Lower leg skin (tissue), 4 donors: ENCODE measurements at regions not wholly inside any gene's neighbourhood (a gene's known extent, or its start where the extent isn't known, plus 50 kb on each side); places are given as distances from the start of the nearest gene placed in this dataset.
"Not testable (repeated sequence)": the region's sequence is repeated elsewhere in the genome, so short reads cannot be mapped to it uniquely, and the experiment has no call there.

ENCODE experiments used
- DNase-seq, 2 donors: peaks; one replicate each; pipeline ENCODE4 v3.0.0-alpha.2; 2019; ENCODE audit warnings: low spot score in 2 of 2
- H3K4me3 ChIP-seq: fragments of 200-600 bp; sonication (generic); 2 replicates; pipeline ENCODE4 v1.5.1; 2017; ENCODE audit warnings: mild to moderate bottlenecking, low read depth; ENCODE audit not compliant: poor library complexity, severe bottlenecking
- CTCF ChIP-seq, 3 donors: fragments of 450-650 bp; IDR thresholded peaks; one replicate each; pipeline ENCODE4 v1.5.1; 2016; ENCODE audit warnings: antibody characterized with exemption in 3 of 3, mild to moderate bottlenecking in 3 of 3, moderate library complexity in 2 of 3
- POLR2A ChIP-seq, 2 donors: fragments of 450-650 bp; IDR thresholded peaks; one replicate each; pipeline ENCODE4 v1.6.1; 2016 to 2017; ENCODE audit warnings: antibody characterized with exemption in 2 of 2, mild to moderate bottlenecking in 1 of 2, moderate library complexity in 1 of 2
- WGBS, 2 donors: methylation state at CpG; one replicate each; pipeline ENCODE4 v1.1.5; 2018; 5-methylcytosine and 5-hydroxymethylcytosine counted together
- intact Hi-C: fragments of 100-400 bp; cut with DNase I; formaldehyde crosslinking; loops from one replicate; pipeline ENCODE4 v1.15.0; 2023; ENCODE audit warnings: low total_unique reads

DNA sequence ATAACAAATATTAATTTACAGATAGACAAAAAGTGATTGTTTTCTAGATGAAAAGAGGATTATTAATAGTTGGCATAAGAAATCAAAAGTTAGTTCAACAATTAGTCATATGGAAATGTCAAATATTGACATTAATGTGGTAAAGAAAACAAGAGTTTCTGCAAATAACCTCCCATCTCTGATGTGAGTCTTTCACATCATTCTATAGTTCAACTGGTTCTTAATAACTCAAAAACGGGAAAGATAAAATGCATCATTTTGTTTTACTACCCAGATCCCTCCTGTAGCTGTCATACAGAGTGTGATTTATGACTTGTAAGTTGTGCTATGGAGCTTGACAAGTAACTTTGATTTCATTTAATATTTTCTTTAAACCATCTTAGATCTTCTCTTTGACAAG lies 594.8 kb downstream of the ZWINT start:
- WGBS, 2 donors, result 25 to 40% methylated on average over 1 of the region's 1 CpG
- TF ChIP-seq POLR2A (IDR thresholded peaks at IDR 0.05) (no peak), CTCF (IDR thresholded peaks at IDR 0.05) (no peak)
- H3K4me3 ChIP-seq, result no peak overlapping the region
- intact Hi-C loops, result no loop called here
- no peak for DNase-seq

GRCh38 chr10:55750458-55750857 lies 610.6 kb downstream of the ZWINT start:
- TF ChIP-seq POLR2A (IDR thresholded peaks at IDR 0.05) (no peak), CTCF (IDR thresholded peaks at IDR 0.05) (no peak)
- H3K4me3 ChIP-seq, result no peak overlapping the region
- DNase-seq, result no peak
- WGBS, 2 donors, result 34 to 45% methylated on average over 2 of the region's 2 CpGs
- intact Hi-C loops, result no loop called here

DNA sequence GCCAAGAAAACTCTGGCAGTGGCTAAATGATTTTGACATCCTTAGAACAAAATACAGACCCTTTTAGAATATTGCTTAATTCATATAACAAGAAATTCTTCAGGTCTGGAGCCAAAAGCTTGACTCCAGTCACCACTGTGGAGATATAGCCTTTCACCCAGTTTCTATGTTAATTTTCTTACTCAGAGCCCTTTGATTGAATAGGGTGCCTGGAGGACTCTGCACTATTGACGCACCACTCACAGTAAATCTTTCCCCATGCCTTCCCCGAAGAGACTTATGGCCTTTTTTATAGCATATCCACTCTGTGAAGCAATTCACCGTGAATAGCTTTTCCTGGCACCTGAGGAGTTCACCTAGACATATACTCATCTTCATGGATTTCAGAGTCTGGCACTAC lies 613.8 kb downstream of the ZWINT start:
- no peak for DNase-seq
- WGBS, 2 donors, result 39 to 46% methylated on average over 3 of the region's 3 CpGs
- H3K4me3 ChIP-seq, result no peak overlapping the region
- TF ChIP-seq POLR2A (IDR thresholded peaks at IDR 0.05), result no peak
- TF ChIP-seq CTCF (IDR thresholded peaks at IDR 0.05), result no peak
- intact Hi-C loops, result no loop called here

GRCh38 chr10:55746002-55746401 lies 615.1 kb downstream of the ZWINT start:
- TF ChIP-seq POLR2A (IDR thresholded peaks at IDR 0.05) (no peak), CTCF (IDR thresholded peaks at IDR 0.05) (no peak)
- 70 to 77% methylated on average over 1 of the region's 1 CpG for WGBS, 2 donors
- intact Hi-C loops, result no loop called here
- DNase-seq, result no peak
- no peak overlapping the region for H3K4me3 ChIP-seq

DNA sequence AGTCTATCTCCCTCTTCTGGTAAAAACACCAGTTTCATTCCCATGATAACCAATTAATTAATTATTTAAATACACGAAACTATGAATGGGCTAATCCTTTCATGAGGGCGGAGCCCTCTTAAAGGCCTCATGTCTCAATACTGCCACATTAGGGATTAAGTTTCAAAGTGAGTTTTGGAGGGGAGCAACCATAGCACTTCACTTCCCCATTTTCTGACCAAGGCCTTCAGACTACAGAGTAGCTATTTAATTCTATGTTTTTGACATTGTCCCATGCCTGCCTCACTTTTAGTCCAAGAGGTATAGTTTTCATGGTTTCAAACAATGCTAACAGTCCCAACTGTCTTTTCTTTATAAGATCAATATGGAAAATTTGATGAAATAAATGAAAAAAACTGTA lies 618.6 kb downstream of the ZWINT start:
- H3K4me3 ChIP-seq, result no peak overlapping the region
- WGBS, 2 donors, result 66 to 75% methylated on average over 2 of the region's 2 CpGs
- intact Hi-C loops, result no loop called here
- TF ChIP-seq CTCF (IDR thresholded peaks at IDR 0.05) (no peak), POLR2A (IDR thresholded peaks at IDR 0.05) (no peak)
- DNase-seq, result no peak

DNA sequence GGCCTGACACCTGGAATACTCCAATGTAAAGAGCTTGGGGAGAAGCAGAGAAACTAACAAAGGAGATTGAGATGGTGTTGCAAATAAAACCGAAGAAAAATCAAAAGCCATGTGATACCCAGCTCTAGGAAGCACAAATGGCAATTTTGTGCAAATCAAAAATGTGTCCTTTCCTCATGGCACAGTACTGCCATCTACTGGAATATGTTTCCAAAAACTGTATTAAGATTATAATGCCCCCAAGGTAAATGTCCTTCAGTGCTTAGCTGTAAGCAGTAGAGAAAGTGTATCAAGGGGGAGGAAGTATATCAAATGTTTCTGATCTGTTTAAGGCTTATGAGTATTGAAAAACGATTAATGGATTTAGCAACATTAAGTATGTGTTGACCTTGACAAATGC lies 620.3 kb downstream of the ZWINT start:
- H3K4me3 ChIP-seq, intact Hi-C loops, DNase-seq: not testable (repeated sequence)
- 8 to 30% methylated on average over 1 to 2 of the region's 2 CpGs for WGBS, 2 donors
